ENCODE measurements at regions not wholly inside any gene's neighbourhood (a gene's known extent, or its start where the extent isn't known, plus 50 kb on each side); places are given as distances from the start of the nearest gene placed in this dataset.
"Not testable (repeated sequence)": the region's sequence is repeated elsewhere in the genome, so short reads cannot be mapped to it uniquely, and the experiment has no call there.

DNA sequence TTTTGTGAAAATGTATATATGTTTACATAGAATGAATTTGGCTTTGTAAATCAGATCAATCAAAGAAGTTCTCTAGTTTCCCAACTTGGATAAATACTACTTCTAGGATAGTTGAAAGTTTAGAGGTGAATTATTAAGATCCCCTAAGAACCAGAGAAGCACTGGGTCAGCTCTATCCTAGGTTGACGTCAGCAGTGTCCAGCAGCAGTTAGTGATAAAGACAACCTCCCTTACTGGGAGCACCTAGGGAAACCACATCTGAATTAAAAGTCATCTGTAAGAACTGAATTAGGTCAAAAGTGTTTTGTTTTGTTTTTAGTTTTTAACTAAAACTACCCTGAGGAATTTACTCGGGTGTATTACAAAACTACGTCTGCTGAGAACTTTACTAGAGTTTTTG, 178.0 kb downstream of the POLR1F start:
- DNase-seq: no peak

DNA sequence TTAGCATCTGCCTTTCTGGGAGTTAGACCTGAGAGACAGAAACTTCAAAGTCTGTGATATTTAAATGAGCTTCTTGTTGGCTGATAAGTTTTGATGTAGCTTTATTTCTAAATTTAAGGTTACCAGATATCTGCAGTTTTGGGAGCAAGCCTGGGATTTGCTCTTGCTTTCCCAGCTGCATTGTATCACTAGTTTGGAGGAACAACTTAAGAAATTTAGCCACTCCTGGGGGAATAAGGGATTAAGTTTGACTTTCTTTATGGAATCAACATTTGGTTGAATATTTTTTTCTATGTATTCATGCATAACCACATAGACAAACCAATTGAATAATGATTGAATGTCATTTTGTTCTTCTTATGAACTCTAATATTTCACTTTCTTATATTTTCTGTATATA, 178.6 kb downstream of the POLR1F start:
- DNase-seq: no peak

DNA sequence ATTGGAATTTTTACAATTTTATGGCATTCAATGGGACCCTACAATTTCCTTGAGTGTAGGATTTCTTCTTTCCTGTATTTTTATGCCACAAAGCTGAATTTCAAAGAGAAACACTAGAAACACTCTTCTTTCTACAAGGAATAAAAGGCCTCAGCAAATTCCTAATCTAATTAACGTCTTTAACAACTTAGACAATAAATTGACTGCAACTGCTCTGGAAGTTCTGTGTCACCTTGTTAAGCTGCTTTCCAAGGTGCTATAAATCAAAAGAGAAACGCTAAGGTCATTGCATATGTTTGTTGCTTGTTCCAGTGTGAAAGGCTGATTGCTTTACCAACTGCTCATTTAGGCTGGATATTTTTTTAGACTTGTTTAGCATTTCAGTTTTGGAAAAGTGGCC, 182.2 kb downstream of the POLR1F start:
- DNase-seq: no peak

DNA sequence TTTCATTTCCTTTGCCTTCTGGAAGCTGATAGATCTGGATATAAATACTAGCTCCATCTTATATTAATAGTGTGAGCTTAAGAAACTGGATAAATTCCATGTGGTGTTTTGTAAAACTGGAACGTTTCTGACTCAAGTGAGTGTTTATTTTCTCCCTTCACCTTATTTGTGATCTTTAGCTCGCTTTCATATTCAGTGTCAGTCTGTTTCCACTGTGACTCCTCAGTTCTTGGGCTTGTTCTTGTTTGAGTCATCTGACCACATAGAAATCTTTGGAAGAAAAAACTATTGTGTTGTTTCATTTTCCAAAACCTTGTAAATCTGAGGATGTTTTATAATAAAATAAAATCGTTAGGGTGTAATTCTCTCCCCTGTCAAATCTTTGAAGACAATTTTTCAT, 186.4 kb downstream of the POLR1F start:
- no peak for DNase-seq

DNA sequence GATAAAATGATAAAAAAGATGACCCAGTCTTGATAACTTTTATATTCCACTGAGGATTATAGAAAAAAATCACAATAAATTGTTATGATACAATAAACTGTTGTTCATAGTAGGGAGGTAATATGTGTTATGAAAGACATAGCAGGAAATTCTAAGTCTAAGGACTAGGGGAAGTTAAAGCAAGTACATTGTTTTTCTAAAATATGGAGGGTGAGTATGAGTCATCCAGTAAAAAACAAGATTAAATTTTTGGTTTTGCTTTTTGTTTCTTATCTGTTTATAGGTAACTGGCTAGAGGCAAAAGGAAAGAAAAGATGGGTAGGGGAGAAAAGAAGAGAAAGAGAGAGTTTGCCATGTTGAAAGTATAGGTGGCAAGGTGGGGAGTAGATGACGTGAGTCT, 188.4 kb downstream of the POLR1F start:
- no peak for DNase-seq

DNA sequence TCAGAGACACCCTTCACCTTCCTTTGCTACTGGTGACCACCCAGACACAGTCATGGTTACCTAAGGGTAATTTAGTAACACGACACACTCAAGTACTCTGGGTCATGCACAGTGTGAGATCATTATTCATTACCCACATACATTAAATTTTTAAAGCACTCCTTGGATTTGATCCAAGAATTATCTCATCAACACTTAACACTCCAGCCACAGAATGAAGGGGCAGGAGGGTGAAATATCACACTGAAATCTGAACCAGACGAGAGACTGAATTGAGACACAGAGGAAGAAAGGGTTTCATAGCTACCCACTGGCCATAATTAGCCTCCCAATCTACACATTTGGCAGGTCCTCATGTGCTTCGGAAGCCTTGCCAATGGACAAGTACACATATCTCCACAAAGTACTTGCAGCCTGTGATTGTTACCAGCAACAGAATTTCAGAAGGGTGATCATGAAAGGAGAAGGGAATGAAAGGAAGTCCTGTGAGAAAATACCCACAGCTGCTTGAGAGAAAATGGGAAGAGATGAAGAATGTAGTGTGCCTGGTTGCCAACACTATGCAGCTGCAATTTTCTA, 189.3 kb downstream of the POLR1F start:
- no peak for DNase-seq

DNA sequence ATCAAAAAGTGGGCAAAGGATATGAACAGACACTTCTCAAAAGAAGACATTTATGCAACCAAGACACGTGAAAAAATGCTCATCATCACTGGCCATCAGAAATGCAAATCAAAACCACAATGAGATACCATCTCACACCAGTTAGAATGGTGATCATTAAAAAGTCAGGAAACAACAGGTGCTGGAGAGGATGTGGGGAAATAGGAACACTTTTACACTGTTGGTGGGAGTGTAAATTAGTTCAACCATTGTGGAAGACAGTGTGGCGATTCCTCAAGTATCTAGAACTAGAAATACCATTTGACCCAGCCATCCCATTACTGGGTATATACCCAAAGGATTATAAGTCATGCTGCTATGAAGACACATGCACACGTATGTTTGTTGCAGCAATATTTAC, 191.3 kb downstream of the POLR1F start:
- DNase-seq: not testable (repeated sequence)

DNA sequence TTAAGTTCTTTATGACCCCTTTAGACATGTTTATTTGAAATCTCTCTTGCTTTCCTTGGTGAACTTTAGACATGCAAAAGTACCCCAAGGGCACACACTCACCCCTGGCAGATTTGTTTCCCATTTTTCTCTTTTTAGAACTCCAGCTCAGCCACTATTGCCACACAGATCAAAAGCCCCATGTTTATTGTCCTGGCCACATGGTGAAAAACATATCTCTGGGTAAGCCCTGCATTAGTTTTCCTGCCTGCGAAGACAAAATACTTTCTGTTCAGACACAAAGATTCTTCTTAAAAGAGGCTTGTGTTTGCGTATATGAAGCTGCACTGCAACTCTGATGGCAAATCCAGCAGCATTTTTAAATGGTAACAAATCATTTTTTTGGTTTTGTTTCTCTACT, 200.0 kb downstream of the POLR1F start:
- DNase-seq: no peak

DNA sequence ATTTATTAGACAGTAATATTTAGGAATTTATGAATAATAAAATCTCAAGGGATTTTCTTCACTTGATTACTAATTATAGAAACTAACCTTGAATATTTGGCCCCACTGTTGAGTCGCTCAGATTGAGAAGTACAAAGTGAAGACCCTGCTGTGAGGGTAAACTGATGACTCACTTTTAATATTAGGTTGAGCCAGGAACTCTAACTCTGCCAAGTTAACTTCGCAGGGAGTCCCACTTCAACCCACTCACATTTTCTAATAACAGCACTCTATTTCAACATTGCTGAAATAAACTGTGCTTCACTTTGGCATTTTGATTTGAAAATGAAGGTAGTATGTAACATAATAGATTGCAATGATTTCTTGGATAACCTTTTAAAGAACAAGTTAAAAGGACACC, 200.7 kb downstream of the POLR1F start:
- no peak for DNase-seq

DNA sequence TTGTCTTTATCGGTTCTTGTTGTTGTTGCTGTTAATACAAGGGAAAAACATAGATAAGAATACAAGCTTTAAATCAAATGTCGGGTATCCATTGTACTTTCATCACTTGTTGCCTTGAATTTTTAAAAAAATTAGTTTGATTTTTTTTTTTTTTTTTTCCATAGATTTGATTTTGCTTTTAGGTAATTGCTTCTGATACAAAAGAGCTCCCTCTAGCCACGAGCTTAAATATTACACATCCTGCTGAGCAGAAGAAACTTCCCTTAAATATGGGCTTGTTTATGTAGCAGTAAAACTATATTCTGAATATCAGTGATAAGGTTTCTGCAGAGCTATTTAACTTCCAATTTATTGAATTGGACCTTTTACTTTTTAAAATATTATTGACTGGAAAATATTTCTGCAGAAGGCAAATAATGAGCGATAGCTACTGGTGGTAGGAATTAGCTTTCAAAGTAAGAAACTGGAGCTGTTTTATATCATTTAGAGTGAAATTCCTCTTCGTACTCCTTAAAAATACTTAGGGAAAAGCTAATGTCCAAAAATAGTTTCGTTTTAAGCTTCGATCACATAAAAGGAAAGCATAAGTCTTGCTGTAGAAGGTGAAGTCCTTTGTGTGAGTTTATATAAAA, 216.9 kb downstream of the POLR1F start:
- peak; percentile 6 for DNase-seq

DNA sequence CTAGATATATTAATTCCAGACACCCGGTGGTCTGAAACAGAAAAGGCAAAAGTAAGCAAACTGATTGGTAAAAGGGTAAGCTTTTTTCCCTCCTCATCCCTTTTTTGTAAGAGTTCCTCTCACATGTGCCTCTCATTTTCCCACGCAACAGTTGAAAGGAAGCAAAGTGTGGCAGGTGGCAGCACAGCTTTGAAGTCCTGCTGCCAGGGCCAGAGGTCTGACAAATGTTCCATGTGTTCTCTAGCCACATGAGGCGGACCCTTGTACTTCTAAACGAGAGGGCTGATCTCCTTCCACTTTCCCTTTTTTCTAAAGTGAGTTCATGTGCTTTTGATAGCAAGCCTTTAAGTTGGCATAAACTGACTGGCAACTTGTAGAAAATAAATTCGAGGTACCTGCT, 217.5 kb downstream of the POLR1F start:
- DNase-seq: no peak

DNA sequence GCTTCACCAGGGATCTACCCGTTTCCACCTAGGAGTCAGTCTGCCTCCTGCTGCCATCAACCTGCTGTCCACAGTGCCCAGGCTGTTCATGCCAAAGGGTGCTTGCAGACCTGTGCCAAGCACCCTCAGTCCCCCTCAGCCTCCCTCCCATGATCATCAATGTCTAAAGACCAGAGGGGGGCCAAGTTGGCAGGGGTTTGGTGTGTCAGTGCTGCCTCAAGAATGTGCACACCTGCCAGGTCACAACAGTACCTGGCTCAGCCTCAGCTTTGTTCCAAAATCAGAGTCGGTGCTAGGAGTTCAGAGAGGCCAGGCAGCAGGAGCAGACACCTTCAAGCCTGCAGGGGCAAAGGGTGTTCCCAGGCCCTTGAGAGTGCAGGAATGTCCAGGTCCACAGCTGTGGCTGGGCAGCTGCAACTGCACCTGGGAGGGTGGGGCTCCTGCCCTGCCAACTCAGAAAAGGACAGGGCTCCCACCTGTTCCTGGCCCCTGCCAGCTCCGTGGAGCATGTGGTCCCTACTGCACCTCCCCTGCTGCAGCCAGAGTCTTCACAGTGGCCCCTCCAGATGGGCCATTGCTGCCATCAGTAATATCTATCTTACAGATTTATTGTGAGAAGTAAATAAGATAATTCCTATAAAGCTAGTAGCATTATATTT, 219.5 kb downstream of the POLR1F start:
- no peak for DNase-seq

DNA sequence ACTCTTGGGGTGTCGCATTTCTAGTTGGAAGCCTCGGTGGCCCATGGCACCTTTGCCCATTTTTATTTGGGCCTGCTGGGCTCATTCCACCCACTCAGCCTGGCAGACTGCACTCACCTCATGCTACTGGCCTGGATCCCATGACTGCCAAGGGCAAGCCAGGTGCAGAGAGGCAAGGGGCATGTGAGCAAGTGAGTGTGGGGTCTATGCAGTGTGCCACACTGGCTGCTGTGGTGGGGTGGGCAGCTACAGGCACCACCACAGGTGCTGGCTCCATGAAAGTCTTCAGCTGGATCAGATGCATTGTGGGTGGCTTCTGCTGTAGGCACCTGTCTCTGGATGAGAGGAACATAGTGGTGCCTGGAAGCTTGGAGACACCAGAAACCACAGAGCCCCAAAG, 220.8 kb downstream of the POLR1F start:
- no peak for DNase-seq

DNA sequence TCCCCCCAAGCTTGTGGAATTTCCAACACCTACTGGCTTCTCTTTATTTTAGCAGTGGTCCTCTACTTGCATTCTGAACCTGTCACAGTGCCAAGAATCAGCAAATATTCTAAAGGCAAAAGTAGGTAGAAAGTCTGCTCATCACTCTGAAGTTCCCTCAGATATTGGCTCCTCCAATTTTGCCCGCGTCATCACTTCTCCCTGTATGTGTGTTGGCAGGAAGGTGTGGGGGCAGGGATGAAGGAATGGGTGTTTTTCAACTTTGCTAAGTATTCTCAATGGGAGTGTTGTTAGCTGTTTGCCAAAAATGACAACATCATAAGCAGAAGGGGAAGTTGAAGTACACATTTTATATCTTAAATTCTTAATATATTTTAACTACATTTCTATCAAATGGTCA, 226.2 kb downstream of the POLR1F start:
- no peak for DNase-seq

DNA sequence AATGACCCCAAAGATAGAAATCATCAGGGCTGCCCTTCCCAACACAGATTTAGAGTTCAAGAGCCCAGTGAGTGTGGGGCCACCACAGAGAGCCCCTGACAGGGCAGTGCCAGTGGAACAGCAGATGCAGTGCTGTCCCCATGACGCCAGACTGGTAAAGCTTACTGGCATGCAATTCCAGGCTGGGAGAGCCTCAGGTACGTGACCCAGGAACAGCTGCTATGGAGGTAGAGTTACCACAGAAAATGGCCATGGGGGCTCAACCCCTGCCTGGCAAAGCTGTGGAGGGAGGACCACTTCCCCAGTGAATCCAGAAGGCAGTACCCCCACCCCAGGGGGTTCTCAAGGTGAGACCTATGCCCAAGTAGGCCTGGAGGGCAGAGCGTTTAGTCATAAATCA, 228.5 kb downstream of the POLR1F start:
- DNase-seq: no peak

DNA sequence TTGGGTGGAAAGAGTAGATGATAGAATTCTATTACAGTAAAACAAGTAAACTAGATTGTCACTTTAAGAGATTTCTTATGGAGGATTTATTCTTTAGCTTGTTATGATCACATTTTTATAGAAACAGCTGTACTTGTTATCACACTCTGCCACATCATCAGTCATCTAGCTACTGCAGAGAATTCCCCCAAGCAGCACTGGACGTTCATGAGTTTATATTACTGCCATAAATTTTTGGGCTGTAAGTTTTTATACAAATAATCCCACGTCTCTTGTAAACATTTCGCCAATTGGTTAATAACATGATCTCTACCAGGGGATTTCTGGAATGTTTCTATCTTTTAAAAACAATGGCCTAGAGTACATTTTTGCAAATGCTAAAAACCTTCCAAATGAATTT, 238.8 kb downstream of the POLR1F start:
- DNase-seq: no peak

DNA sequence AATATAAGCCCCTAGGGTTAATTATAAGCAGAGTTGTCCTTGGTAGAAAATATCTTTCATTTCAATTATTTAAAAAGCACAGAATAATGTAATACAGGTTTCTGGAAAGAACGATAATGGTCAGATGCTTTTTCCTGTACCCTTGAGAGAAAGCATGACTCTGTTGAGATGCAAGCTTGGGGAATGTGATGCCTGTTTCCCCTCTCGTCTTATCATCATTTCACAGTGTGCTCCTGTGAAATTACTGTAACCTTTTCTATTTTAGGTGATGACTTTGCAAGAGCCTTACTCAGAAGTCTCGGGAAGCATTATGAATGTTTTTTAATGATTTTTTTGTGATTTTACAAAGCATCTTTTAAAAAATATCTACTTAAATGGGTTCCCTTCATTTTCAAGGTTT, 243.0 kb downstream of the POLR1F start:
- no peak for DNase-seq

DNA sequence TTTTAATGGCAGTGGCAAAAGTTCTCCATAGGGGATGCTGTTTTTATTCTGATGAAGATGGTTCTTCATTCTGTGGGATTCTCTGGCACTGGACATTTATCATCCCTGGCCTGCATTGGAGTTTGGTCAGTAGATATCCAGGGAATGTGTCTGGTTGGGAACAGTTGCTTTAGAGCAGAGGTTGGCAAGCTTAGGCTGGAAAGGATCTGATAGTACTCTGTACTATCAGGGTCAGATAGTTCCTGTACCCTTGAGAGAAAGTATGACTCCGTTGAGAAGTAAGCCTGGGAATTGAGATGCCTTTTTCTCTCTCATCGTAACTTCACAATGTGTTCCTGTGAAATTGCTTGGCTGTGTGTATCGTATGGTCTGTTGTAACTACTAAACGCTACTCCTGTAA, 244.1 kb downstream of the POLR1F start:
- DNase-seq: no peak

DNA sequence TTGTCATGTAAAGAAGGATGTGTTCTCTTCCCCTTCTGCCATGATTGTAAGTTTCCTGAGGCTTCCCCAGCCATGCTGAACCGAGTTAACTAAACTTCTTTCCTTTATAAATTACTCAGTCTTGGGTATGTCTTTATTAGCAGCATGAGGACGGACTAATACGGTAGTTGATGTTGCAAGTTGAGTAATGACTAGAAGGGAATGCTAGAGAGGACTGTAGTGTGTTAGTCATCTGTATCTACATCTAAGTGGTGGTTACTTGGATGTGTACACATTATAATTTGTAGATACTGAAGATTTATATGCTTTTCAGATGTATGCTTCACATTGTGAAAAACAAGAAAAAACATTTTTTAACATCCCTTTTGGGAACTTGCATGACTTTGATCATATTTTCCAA, 244.6 kb downstream of the POLR1F start:
- DNase-seq: no peak

DNA sequence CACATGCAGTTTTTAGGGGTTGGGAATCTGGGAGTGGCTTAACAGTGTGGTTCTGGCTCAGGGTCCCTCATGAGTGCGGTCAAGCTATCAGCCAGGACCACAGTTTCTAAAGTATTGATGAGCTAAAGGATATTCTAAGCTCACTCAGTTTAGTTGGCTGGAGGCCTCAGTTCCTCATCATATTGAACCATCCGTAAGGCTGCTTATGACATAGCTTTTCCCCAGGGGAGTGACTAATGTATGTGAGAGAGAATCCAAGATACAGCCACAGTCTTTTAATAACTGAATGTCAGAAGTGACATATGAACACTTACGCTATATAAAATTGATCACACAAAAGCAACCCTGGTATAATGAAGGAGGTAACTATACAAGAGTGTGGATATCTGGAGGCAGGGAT, 245.3 kb downstream of the POLR1F start:
- no peak for DNase-seq

DNA sequence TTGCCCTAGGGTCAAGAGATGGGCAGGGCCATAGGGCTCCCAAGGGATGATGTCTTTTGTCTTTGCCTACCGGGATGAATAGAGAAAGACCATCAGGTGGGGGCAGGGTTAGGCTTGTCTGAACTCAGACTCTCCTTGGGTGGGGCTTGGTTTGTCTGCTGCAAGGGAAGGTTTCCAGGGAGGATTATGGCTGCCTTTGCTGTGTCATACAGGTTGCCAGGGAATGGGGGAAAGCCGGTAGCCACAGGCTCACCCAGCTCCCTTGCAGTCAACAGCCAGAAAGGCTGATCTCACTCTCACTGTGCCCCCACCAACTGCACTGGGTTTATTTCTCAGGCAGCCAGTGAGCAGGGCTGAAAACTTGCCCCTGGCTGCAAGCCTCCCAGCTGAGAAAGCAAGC, 253.2 kb downstream of the POLR1F start:
- no peak for DNase-seq

DNA sequence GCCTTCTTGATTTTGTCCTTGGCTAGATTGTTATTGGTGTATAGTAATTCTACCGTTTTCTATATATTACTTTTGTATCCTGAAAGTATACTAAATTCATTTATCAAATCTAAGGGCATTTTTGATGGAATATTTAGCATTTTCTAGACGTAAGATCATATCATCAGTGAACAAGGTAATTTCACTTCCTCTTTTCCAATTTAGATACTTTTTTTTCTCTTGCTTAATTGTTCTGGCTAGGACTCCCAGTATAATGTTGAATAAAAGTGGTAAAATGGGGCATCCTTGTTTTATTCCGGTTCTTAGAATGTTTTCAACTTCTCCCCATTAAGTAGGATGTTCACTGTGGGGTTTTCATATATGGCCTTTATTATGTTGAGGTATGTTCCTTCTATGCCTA, 260.7 kb downstream of the POLR1F start:
- no peak for DNase-seq

DNA sequence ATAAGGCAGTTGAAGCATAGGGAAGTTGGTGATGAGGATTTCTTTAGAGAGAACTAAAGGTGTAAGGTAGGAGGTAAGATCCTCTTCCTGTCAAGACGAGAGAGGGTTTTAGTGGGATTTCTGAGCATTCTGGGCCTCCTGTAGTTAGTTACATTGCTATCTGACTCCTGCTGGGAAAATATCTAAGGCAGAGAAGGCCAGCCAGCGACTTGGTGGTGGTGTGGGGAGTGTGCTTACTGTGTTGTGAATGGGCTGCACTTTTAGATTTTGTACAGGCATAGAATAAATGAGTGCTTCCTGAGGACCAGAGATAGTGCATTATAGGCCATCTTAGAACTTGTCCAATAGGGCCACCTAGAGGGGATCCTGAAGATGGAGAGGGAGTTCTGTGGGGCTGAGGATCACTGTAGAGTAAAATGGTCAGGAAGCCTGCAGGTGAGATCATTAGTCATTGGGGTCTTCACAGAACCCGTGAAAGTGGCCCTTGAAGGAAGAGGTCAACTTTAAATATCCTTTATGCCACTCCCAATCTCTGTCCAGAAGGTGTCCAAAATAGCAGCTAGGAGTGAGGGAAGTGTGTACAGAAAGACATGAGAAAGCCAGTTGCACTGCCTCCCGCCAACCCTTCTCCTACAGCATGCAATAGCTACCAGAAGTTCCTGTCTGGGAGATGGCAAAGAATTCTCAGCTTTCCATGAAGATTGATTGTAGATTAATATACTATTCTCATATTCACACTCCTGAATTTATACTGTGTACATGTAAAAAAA, 266.6 kb downstream of the POLR1F start:
- no peak for DNase-seq

DNA sequence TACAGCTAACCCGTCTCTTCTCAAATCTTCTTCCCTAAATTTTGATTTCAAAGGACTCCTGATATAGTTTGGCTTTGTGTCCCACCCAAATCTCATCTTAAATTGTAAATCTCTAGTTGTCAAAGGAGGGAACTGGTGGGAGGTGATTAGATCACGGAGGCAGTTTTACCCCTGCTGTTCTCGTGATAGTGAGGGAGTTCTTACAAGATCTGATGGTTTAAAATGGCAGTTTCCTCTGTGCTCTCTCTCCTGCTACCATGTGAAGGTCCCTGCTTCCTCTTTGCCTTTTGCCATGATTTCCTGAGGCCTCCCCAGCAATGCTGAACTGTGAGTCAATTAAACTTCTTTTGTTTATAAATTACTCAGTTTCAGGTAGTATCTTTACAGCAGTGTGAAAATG, 269.3 kb downstream of the POLR1F start:
- DNase-seq: no peak

Data from activated CD4-positive, alpha-beta T cell treated with anti-CD3 and anti-CD28 coated beads, Interleukin-10, Interleukin-2, amounts not matched to agents 100 ng/mL and 50 ng/mL, durations not matched to agents 16 hours and 8 hours (primary cell).